Superior temporal gyrus (tissue), 1 donor: ENCODE measurements at regions not wholly inside any gene's neighbourhood (a gene's known extent, or its start where the extent isn't known, plus 50 kb on each side); places are given as distances from the start of the nearest gene placed in this dataset.

ENCODE experiments used
- DNase-seq: peaks from one replicate; pipeline ENCODE4 v3.0.0-alpha.2; 2016; ENCODE audit errors: extremely low spot score

GRCh38 chr17:33974276-33974675, 280.8 kb upstream of the CCL2 start:
- no peak for DNase-seq

GRCh38 chr17:33976831-33977230, 278.3 kb upstream of the CCL2 start:
- no peak for DNase-seq

GRCh38 chr17:33977729-33978514, 277.2 kb upstream of the CCL2 start:
- no peak for DNase-seq

- DNase-seq = no peak
Observed at GRCh38 chr17:33978889-33979288, 276.2 kb upstream of the CCL2 start.

- DNase-seq = no peak
Observed at GRCh38 chr17:33980193-33980592, 274.9 kb upstream of the CCL2 start.

- DNase-seq = no peak
Observed at GRCh38 chr17:33981711-33982601, 273.1 kb upstream of the CCL2 start.

- no peak for DNase-seq
Observed at GRCh38 chr17:33982909-33983308, 272.2 kb upstream of the CCL2 start.

- DNase-seq = peak; percentile 47
Observed at GRCh38 chr17:33983824-33984574, 271.1 kb upstream of the CCL2 start.

- DNase-seq = no peak
Observed at GRCh38 chr17:33986088-33986487, 269.0 kb upstream of the CCL2 start.

GRCh38 chr17:33986566-33986965, 268.5 kb upstream of the CCL2 start:
- no peak for DNase-seq

- no peak for DNase-seq
Observed at GRCh38 chr17:33987162-33987561, 267.9 kb upstream of the CCL2 start.

GRCh38 chr17:33989361-33990148, 265.5 kb upstream of the CCL2 start:
- DNase-seq = no peak

GRCh38 chr17:33990943-33991706, 264.0 kb upstream of the CCL2 start:
- no peak for DNase-seq

- DNase-seq = no peak
Observed at GRCh38 chr17:33992113-33992512, 263.0 kb upstream of the CCL2 start.

- DNase-seq = no peak
Observed at GRCh38 chr17:34000639-34001038, 254.4 kb upstream of the CCL2 start.

- no peak for DNase-seq
Observed at GRCh38 chr17:34001246-34001645, 253.8 kb upstream of the CCL2 start.

- no peak for DNase-seq
Observed at GRCh38 chr17:34006126-34006525, 249.0 kb upstream of the CCL2 start.

- DNase-seq = no peak
Observed at GRCh38 chr17:34008125-34008524, 247.0 kb upstream of the CCL2 start.

GRCh38 chr17:34009912-34010311, 245.2 kb upstream of the CCL2 start:
- no peak for DNase-seq

- no peak for DNase-seq
Observed at GRCh38 chr17:34010534-34010933, 244.6 kb upstream of the CCL2 start.

GRCh38 chr17:34011599-34011998, 243.5 kb upstream of the CCL2 start:
- DNase-seq = no peak
